GM21576 (cell line): ENCODE measurements at regions not wholly inside any gene's neighbourhood (a gene's known extent, or its start where the extent isn't known, plus 50 kb on each side); places are given as distances from the start of the nearest gene placed in this dataset.

Experiments
- ATAC-seq: cut with Tn5 transposase; IDR thresholded peaks from one replicate; pipeline ENCODE4 v1.9.1; 2021; ENCODE audit warnings: mild to moderate bottlenecking, moderate library complexity; ENCODE audit not compliant: unreplicated experiment

- no peak for ATAC-seq
Observed at GRCh38 chr3:157815739-157816138, 290.5 kb downstream of the SHOX2 start.

GRCh38 chr3:157810924-157811718 is 295.1 kb downstream of the SHOX2 start:
- no peak for ATAC-seq

GRCh38 chr3:157807280-157807679 is 298.9 kb downstream of the SHOX2 start:
- no peak for ATAC-seq

DNA sequence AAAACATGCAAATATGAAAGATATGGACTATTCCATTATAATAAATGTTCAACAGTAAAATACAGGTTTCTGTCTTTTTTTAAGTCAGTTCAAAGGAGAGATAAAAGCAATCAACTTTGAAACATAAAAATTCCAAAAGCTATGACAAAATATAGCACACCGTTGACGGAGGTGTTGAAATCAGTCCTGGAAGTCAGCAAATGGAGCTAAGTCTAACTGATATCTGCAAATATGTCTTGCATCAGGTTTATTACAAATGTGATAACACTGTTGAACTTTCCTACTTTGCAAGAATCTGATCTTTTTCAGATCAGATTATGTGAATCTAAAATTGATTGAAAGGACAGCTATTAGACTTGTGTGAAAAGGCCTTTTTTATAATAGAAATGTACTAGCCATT is 300.7 kb downstream of the SHOX2 start:
- no peak for ATAC-seq

GRCh38 chr3:157794771-157795170 is 291.6 kb upstream of the VEPH1 start:
- ATAC-seq, result no peak

- ATAC-seq, result no peak
Observed at GRCh38 chr3:157793745-157794144, 290.5 kb upstream of the VEPH1 start.

GRCh38 chr3:157789162-157789561 is 285.9 kb upstream of the VEPH1 start:
- ATAC-seq, result no peak

GRCh38 chr3:157786618-157787017 is 283.4 kb upstream of the VEPH1 start:
- no peak for ATAC-seq

DNA sequence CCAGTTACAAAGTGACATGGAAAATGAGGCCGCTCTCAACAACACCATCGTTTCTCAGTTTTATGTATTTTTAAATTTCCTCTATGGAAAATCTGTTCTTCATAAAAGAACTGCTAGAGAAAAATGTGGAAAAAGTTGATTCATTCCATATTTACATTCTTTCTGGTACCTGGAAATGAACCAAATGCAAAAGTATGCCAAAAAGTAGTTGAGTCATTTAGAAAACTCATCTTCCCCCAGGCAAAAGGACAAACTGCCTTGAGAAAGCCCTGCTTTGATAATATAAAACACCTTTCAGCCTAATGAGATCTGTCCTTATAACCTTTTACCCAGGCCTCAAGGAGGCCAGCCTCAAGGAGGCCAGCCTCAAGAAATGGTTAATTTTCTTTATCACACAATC is 283.0 kb upstream of the VEPH1 start:
- ATAC-seq, result no peak

DNA sequence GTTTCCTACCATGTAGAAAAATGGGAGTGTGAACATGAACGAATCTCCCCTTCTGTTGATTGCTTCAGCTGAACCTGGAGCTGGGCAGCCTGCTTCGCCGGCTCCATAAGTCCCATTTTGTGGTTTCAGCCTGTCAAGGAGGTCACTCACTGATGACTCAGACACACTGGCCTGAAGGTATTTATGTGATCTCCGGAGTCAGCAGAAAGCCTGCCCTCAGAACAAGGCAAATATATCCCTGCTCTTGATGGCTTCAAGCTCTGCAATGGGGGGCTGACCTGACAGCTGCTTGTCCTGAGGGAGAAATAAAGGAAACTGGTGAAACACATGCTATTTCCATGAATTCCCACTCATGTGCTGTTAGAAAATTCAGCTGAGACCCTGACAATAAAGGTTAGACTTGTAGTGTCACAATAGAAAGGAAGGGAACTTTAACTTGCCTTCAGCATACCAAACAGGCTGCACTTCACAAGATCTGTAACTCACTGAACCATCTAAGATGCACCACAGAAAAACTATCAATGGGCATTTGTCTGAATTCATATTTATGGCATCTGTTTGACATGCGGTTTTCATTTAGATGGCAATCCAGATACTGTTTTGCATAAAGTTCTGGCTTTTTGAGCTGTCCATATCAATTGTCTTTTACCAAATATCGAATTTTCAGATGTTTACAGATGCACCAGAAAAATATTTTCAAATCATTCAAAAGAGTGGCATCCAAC is 282.0 kb upstream of the VEPH1 start:
- ATAC-seq, result no peak

GRCh38 chr3:157782236-157782635 is 279.0 kb upstream of the VEPH1 start:
- ATAC-seq, result no peak

DNA sequence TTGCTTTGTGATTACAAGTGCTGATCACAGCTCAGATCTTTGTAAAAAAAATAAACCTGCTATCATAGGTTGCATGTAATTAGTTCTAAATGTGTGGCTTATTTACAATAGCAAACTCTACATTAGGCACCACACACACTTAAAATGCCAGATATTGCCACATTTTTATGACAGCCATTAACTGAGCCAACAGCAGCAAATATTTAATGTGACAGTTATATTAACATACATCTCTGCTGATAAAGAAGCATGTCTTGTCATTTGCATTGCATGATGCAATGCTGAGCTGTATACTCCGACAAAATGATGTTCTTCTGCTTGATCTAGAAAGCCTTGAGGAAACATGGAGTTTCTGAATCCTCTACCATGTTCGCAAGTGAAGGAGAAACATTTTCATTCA is 273.6 kb upstream of the VEPH1 start:
- ATAC-seq, result no peak

- ATAC-seq, result no peak
Observed at GRCh38 chr3:157775446-157775845, 272.2 kb upstream of the VEPH1 start.

DNA sequence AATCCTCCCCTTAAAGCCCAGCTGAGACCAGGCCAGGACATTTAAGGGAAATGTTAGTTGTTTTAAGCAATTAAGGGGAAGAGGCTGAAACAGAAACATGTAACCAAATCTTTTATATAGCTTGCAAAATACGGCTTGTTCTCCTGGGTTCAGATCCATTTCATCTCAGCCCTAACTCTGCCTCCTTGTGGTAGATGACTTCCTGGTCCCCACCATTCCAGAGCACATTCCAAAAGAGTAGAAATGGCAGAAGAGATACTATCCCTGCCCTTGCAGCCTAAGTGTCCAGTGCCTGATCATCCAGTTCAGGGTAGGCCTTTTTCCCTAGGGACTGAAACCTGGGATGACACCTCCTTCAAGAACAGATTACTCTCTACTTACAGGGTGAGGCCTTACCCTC is 266.2 kb upstream of the VEPH1 start:
- ATAC-seq, result no peak

DNA sequence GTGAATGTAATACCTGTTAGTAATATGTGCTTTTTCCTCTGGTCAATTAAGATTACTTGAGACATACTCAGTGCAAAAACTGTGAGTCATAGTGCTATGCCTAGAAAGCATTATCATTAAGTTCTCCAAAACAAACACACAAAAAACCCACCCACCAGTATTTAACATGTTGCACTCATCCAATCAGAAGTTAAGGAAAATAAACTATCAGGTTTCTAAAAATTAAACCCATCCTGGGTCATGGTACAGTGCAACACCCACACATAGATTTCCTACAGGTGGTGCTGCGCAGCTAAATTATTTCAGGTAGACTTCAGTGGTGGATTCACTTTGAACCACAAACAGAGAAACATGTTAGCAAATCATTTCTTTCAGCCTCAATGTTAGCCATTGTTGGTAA is 264.4 kb upstream of the VEPH1 start:
- ATAC-seq, result no peak

GRCh38 chr3:157763644-157764043 is 260.4 kb upstream of the VEPH1 start:
- no peak for ATAC-seq

- ATAC-seq, result no peak
Observed at GRCh38 chr3:157759311-157759710, 256.1 kb upstream of the VEPH1 start.

GRCh38 chr3:157755233-157755632 is 252.0 kb upstream of the VEPH1 start:
- ATAC-seq, result no peak

DNA sequence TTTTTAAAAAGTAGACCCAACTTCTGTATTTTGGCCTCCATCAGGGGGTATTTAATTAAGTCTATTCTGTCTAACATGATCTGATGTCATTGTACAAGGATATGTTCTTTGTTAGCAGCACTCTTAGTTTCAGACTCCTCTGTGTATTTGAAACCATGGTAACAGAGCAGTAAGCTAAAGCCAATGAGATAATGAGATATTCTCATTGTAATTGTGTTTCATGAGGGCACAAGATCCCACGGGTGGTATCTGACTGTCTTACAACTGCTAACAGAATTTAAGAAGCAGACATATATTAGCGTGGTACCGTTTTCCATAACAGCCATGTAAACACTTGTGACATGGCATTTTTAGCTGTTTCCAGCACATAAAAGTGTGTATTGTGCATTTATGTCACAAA is 251.2 kb upstream of the VEPH1 start:
- no peak for ATAC-seq

DNA sequence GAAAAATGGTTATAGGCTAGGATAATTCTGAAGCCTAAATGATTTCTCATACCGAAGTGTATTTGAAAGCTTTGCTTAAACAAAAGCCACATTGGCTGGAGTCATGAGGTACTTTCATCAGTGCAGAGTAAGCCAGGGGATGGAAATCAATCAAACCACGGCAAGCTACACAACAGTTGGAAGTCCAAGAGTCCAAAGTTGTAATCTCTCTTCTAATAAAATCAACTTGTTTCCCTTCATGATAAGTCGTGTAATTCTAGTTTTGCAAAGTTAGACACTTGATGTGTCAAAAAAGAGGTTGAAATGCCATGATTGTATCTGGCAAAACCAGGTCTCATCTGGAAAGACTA is 250.5 kb upstream of the VEPH1 start:
- ATAC-seq, result no peak

GRCh38 chr3:157752956-157753786 is 250.0 kb upstream of the VEPH1 start:
- ATAC-seq, result no peak

DNA sequence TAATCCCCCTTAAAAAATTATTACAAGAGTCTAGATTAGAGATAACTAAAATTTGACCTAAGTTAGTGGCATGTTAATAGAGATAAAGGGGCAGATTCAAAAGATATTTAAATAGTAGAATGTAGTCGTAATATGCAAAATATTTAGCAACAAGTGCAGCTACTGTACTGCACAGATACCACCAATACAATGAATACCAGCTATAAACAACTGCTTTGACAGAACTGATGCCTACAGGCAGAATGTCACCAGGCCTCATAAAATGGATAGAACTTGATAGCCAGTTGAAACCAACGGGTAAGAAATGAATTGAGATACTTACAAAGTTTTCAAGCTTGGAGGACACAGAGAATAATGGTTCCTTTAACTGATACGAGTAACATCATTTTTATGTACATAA is 249.3 kb upstream of the VEPH1 start:
- no peak for ATAC-seq
